T47D (cell line): ENCODE measurements at regions not wholly inside any gene's neighbourhood (a gene's known extent, or its start where the extent isn't known, plus 50 kb on each side); places are given as distances from the start of the nearest gene placed in this dataset.
A peak's percentile ranks its signal among the peaks of the same experiment; 100 is the strongest.

Source experiments
- DNase-seq, 2 experiments: peaks; one replicate each; pipeline versions ENCODE4 v3.0.0 to v3.0.0-alpha.2; 2011 to 2012; ENCODE audit warnings: low read depth in 1 of 2, low spot score in 1 of 2
- JUND ChIP-seq: IDR thresholded peaks from 2 replicates; pipeline ENCODE4 v1.6.1; 2012; ENCODE audit warnings: low read depth
- in situ Hi-C: cut with HindIII; loops from 2 replicates; pipeline ENCODE4 v1.10.0; 2016; ENCODE audit warnings: low sequenced_read_pairs, low pct_unique_long_range_greater_than_20kb

DNA sequence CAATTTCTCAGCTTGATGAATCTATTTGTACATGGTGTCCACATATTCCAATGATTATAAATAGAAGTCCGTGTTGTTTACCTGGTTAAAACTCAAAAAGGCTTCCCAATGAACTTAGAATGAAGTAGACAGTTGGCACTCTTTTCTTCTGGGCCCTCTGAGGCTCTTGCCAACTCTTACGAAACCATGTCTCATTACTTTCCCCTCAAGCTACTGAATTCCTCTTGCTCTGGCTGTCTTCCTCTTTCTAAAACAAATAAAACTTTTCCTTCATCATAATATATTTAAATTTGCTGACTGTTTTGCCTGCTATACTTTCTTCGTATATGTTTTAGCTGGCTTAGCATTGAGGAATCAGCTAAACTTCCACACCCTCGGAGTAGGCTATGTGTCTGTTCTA lies 139.7 kb downstream of the SLITRK6 start:
- TF ChIP-seq JUND, result no peak
- peak in 1 of 2 experiments; percentile 52 for DNase-seq
- in situ Hi-C loops, result no loop called here

DNA sequence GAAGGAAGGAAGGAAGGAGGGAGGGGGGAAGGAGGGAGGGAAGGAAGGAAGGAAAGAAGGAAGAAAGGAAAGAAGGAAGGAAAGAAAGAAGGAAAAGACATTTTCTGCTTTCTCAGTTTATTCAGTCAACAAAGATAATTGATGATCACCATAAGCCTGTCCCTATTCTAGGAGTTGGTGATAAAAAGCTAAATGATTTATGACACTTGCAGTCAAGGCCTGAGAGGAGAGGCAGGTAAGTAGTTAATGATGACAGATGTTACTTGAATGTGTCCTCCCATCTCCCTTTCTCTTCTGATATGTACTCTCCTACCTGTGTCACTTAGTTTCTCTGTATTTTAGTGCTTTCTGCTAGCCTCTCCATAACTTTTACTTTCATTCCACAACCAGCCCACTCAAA lies 141.3 kb downstream of the SLITRK6 start:
- TF ChIP-seq JUND, result no peak
- no peak for DNase-seq
- in situ Hi-C loops, result no loop called here

DNA sequence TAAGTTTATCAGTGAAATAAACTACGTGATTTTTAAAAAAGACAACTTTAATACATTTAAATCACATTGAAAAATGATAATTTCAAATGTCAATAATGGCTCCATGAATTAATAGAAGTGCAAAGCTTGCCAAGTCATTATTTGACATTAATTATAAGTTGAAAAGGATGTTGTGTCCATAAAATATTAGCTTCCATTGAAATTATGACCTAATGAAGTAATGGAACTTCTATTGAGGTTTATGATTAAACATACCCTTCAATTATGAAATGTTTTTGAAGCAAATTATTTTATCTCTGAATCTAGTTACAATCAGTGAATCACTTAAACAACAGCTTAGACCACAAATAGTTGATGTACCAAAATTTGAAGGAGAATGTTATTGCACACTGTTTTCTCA lies 144.2 kb downstream of the SLITRK6 start:
- no peak for TF ChIP-seq JUND

DNA sequence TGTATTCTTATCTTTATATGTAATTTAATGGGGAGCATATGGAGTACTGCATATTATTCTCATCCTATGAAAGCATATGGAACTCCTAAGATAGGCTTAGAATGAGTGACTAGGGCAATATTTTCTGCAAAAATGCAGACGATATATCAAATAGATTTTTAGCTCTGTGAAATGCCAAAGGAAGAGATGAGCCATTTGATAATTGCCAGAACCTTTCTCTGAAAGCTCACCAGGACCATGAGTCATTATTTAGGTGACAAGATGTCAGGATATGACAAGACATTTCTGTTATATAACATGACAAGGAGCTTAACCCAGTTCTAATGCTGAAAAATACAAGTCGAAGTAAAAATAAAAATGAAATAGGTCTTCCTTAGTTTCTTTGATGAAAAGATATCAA lies 145.0 kb downstream of the SLITRK6 start:
- TF ChIP-seq JUND, result no peak
- in situ Hi-C loops, result no loop called here

More for the DNA sequence above, 144.2 kb downstream of the SLITRK6 start:
- no peak for DNase-seq
- in situ Hi-C loops, result no loop called here

DNA sequence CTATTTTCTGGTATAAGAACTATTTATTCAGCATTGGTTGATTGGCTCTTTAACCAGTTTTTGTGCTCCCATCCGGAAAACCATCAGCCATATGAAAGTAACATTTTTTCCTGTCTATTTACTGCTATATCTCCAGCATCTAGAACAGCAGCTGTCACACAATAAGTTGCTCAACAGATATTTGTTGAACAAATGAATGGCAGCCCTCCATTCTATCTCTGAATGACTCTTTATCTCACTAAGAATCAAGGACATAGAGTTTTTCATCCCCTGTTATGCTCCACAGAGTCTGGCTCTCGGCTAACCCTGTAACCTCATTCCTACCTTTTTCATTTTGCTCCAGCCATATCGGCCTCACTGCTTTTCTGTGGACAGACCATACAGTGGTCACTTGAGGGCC lies 145.5 kb downstream of the SLITRK6 start:
- in situ Hi-C loops, result no loop called here
- TF ChIP-seq JUND, result no peak
- DNase-seq, result no peak

More for the DNA sequence above, 145.0 kb downstream of the SLITRK6 start:
- no peak for DNase-seq

DNA sequence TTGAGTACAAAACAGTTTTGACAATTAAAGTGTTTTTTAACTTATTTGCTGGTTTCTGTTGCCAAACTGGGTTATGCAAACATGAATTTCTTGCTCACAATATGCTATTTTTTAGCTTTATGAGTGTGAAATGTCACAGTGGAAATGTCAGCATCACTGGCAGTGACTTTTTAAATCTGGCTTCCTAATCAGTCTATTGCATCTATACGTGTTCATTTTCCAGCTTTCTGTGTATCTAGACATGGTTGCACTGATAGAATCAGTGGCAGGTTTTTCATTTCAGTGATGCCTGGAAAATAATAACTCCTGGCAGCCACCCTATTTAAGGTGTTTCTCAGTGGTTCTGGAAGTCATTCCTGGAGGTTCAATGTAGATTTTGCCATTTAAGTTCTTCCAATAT lies 146.7 kb downstream of the SLITRK6 start:
- TF ChIP-seq JUND, result no peak
- no peak for DNase-seq
- in situ Hi-C loops, result no loop called here

DNA sequence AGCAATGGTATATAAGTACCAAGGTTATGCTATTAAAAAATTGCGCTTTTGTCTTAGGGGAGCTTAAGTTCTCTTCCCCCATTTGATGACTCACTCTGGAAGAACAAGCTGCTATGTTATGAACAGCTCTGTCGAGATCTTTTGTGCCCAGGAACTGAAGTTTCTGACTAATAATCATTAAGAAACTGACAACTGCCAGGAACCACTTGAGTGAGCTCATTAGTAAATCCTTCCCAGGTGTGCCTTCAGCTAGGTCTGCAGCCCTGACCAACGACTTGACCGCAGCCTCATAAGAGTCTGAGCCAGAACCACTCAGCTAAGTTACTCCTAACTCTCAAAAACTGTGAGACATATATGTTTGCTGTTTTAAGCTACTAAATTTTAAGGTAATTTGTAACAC lies 147.8 kb downstream of the SLITRK6 start:
- no peak for DNase-seq
- no peak for TF ChIP-seq JUND
- in situ Hi-C loops, result no loop called here

DNA sequence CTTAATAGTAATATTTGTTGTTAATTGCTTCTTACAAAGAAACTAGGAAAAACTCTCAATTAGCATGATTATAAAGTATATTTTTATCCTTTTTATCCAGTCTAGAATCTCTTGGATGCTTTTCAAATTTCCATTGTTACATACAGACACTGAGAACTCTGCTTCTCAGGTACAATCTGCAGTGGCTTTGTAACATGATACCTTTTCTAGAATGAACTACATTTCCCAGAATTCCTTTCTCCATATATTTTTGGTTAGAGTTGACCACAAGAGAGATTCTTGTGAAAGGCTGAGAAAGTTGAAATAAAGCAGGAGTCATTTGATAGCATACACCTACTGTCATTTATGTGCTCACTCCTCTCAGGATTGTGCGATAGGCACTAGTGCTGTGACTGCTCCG lies 148.6 kb downstream of the SLITRK6 start:
- in situ Hi-C loops, result no loop called here
- no peak for TF ChIP-seq JUND

DNA sequence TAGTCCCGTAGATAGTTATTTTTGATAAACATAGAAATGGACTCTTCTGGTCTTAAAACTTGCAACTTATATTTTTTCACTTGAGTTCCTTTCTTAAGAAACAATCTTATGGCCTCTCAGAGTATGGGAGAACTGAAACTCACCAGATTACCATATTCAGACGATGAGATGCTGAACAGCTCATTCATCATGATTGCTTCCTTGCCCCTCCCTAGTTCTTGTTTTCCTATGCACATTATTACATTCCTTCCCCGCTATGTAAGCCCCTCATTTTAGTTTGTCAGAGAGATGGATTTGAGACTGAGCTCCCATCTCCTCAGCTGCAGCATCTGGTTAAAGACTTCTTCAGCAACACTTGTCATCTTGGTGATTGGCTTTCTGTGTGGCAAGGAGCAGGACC lies 158.5 kb downstream of the SLITRK6 start:
- DNase-seq, result no peak
- in situ Hi-C loops, result no loop called here
- no peak for TF ChIP-seq JUND

More for the DNA sequence above, 148.6 kb downstream of the SLITRK6 start:
- peak in 1 of 2 experiments; percentile 25 for DNase-seq

DNA sequence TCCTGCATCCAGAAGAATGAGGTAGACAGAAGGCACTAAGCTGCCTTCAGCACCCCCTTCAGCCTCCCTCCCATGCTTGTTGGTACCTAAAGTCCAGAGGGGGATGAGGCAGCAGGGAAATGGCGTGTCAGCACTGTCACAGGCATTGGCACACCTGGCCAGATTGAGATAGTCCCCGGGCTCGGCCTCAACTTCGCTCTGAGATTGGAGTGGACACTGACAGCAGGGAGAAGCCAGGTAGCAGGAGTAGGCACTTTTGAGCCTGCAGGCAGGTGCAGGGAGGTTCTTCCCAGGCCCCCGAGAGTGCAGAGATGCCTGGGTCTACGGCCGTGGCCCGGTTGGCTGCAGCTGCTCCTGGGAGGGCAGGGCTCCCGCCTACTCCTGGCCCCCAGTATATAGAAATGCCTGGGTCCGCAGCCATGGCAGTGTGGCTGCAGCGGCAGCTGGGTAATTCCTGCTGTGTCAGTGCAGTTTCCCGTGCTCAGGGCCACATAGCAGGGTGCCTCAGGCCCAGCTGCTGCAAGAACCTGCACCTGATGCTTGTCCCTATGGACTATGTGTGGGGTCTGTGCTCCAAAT lies 160.3 kb downstream of the SLITRK6 start:
- in situ Hi-C loops, result no loop called here
- TF ChIP-seq JUND, result no peak
- no peak for DNase-seq

DNA sequence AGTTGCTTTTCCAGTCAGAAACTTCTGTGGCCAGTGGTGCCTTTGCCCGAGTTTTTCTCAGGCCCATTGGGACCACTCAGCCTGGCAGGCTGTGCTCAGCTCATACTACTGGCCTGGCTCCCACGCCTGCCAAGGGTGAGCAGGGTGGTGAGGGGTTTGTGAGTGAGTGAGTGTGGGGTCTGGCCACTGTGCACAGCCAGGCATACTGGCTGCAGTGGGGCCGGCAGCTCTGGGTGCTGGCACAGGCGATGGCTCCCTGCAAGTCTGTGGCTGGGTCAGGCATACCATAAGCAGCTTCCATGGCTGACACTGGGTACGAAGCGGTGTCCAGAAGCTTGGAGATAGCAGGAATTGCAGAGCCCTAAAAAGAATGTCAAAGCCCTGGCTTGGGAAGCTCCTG lies 161.0 kb downstream of the SLITRK6 start:
- in situ Hi-C loops, result no loop called here
- no peak for DNase-seq
- TF ChIP-seq JUND, result no peak

DNA sequence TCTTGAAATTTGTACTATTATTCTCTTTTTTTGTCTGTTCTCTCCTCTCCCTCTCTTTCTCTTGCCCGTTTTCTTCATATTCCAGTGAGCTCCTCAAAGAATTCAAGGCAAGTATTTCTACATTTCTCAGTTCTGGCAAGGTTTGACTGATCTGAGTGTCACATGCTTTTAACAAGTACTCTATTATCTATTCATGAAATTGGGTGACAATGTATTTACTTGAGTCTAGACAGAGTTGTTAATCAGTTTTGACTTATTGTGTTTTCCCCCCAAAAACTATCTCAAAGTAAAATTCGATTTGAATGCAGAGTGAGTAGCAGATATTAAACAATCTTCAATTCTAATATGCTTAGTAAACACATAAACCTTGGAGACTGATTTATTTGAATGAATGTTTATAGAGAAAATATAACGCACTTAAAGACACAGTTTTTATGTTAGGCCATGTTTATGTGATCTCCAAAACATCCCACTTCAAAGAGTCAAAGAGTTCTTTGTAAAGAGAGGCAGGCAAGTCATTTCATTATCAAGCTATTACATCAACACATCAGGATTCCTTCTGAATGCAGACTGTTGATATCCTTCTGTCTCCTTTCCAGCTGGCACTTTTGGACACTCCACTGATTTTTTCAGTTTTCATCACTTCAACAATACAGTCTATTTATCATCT lies 166.6 kb downstream of the SLITRK6 start:
- no peak for DNase-seq
- TF ChIP-seq JUND, result no peak
- in situ Hi-C loops, result no loop called here

DNA sequence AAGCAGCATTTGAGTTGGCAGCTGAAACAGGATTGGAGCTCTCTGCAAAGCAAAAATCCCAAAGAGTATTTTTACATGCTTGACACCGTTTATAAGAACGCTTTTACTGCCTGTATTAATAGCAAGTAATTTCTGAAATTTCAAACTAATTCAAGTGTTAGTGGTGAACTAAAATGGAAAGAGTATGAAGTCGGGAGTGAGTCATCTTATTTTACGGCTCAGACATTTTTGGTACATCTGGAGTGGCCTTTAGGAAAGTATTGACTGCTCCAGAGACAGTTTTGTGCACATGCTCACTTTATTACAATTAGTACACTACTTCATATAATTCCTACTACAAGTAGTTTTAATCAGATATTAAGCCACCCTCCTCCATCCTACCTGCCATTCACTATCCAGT lies 167.4 kb downstream of the SLITRK6 start:
- TF ChIP-seq JUND, result no peak
- in situ Hi-C loops, result no loop called here
- DNase-seq, result no peak

DNA sequence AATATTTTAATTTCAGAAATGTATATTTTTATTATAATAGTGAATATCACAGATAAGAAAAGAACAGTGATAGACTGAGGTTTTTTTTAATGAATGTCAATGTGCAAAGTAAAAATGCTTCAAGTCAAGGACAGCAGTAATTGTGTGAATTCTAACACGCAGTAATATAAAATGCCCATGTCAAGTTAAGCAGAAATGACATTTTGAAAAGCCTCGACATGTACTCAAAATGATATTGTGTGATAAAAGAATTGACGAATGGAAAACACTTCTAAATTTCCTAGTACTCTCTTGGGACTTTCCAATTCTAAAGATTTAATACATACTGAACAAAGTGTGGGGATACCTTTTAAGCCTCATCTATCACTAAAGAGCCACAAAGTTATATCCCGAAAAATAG lies 172.6 kb downstream of the SLITRK6 start:
- in situ Hi-C loops, result no loop called here
- TF ChIP-seq JUND, result no peak
- no peak for DNase-seq
